ENCODE measurements at regions not wholly inside any gene's neighbourhood (a gene's known extent, or its start where the extent isn't known, plus 50 kb on each side); places are given as distances from the start of the nearest gene placed in this dataset.
"Not testable (repeated sequence)": the region's sequence is repeated elsewhere in the genome, so short reads cannot be mapped to it uniquely, and the experiment has no call there.

DNA sequence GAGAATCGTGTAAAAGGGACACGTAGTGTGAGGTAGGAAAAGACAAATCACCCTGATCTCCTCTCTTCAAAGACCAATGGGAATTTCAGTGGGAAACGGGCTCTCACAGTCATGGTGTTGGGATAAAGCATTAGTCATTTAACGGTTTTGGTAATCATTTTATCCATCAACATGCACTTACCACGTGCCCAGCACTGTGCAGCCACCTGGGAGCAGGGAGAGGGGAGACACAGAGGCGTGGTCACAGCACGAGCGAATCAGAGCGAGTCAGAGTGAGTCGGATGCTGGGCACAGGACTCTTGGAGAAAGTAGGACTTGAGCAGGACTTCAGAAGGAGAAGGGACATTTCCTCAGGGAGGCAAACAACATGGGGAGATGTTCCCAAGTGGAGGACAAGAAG, 130.8 kb downstream of the MINAR1 start:
- TF ChIP-seq GATA1 (IDR thresholded peaks at IDR 0.05; ENCODE audit: low read depth, low read length) (no peak), POLR2A (IDR thresholded peaks at IDR 0.05; ENCODE audit: low read length) (no peak)
- DNase-seq, result no peak

DNA sequence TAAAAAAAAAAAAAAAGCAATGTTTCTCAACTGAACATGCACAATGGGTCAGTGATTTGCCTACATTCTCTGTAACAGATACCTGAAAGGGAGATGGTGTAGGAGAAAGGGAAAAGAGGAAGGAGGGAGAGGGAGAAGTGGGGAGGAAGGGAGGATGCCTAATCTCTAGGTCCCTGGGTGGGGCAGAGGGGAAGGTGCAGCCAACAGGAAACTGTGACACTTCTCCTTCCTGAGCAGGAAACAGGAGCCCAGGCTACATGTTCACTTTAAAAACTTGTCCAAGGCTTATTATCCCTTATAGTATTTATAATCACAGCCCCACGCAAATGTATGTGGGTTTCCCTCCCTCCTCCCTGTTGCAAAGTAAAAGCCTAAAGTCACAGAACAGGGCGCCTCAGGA, 137.9 kb downstream of the MINAR1 start:
- DNase-seq, result no peak
- TF ChIP-seq POLR2A (IDR thresholded peaks at IDR 0.05; ENCODE audit: low read length) (no peak), GATA1 (IDR thresholded peaks at IDR 0.05; ENCODE audit: low read depth, low read length) (no peak)

DNA sequence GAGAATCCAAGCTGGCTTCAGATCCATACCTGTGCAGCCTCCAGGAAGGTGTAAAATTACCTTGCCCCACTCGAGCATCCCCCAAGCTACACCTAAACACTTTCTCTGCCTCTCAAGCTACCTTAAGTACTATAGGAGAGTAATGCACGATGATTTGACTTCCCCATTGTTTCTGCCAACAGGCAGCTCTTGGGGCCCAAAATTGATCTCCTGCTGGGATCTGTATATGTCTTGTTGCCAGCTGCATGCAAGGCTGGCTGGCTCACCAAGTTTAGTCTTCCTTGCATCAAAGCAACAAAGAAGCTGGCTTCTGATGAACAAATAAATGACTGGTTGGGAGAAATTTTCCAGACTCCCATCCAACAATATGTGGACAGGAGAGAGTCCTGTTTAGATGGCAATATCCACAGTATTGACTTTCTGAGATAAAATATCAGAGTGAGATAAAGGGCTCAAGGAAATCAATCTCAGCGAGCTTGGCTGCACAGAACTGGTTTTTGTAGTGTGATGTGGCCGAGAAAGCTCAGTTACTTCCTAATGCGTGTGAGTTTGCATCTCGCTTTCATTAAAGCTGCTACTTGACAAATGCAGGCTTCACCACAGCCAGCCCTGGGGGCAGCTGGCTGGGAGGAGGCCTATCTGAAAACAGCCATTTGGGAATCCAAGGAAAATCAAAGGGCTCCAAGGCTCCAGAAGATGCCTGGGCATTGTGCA, 140.7 kb downstream of the MINAR1 start:
- no peak for TF ChIP-seq POLR2A (IDR thresholded peaks at IDR 0.05; ENCODE audit: low read length)
- no peak for TF ChIP-seq GATA1 (IDR thresholded peaks at IDR 0.05; ENCODE audit: low read depth, low read length)

DNA sequence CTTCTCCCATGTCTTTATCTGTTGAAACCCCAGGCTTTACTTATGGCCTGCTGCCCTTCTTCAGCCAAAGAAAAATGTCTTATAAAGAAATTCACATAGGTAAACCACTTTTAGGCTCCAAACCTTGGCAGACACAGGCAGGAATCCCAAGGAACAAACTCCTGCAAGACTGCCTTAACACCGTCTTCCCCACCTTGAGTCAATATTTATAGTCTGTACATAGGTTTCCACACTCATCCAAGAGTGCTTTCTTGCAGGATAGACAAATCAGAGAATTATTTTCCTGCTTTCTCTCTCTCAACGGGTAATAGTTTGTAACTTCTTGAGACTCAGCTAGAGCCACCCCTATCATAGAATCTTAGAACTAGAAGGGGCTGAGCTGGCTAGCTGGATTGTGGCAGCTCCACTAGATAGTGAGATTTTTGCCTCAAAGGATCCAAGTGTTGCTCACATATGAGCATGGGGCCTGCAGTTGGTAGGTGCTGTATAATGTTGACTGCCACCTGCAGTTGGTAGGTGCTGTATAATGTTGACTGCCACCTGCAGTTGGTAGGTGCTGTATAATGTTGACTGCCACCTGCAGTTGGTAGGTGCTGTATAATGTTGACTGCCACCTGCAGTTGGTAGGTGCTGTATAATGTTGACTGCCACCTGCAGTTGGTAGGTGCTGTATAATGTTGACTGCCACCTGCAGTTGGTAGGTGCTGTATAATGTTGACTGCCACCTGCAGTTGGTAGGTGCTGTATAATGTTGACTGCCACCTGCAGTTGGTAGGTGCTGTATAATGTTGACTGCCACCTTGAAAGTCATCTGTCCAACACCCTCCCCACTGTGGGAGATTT, 142.5 kb downstream of the MINAR1 start:
- DNase-seq, result not testable (repeated sequence)

More for the DNA sequence above, 140.7 kb downstream of the MINAR1 start:
- no peak for DNase-seq

DNA sequence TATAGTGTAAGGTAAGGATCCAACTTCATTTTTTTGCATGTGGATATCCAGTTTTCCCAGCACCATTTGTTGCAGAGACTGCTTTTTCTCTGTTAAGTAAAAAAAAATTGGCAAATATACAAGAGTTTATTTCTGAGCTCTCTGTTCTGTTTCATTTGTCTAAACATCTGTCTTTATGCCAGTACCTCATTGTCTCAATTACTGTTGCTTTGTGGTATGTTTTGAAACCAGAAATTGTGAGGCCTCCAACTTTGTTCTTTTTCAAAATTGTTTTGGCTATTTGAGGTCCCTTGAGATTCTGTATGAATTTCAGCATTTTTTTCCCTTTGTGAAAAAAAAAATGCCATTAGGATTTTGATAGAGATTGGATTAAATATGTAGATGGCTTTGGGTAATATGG, 150.5 kb downstream of the MINAR1 start:
- DNase-seq, result no peak
- TF ChIP-seq POLR2A (IDR thresholded peaks at IDR 0.05; ENCODE audit: low read length) (no peak), GATA1 (IDR thresholded peaks at IDR 0.05; ENCODE audit: low read depth, low read length) (no peak)

DNA sequence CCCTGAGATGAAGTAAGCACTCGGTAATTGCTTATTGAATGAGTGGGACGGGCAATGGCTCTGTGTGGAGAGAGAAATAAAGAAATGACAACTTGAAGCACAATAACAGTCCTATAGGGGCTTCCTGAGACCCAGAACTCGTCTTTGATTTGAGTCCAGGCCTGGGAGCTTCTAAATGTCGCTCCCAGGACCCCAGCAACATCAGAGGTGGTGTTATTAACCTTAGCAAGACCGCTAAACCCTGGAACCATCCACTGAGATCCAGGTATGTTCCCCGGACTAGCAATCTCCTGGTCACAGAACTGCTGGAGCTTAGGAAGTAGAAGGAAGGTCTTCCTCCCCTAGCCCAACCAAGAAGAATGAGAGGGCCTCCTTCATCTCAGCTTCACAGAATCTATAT, 160.0 kb downstream of the MINAR1 start:
- TF ChIP-seq GATA1 (IDR thresholded peaks at IDR 0.05; ENCODE audit: low read depth, low read length) (no peak), POLR2A (IDR thresholded peaks at IDR 0.05; ENCODE audit: low read length) (no peak)
- DNase-seq, result no peak

DNA sequence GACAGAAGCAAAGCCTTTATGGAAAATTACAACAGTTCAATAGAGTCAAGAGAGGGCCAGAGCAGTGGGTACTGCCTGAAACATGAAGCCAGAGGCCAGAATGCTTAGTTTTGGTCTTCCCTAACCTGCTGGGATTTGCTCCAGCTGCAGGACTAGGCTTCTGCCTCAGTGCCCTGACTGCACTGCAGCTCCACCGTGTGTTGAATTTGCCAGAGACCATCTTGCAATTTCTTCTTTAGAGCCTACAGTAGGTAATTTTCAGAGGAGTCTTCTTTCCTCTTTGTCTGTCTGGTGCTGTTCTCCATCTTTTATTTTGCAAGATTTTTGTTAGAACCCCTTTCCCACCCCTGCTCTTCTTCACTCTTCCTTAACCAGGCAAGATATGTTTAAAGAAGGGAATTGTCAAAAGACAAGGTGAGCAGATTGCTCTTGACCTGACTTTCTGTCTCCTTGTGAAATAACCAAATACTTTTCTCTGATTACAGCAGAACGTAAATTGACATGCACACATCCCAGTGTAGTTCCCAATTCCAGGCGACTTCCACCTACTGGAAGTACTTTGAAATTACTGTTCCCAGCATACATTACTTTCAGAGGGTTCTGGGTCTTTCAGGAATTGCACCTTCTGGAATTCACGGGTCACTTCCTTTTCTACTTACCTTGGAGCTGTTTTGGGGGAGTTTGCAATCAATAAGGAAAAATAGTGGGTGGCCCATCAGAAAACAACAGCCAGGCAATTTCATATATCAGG, 161.2 kb downstream of the MINAR1 start:
- DNase-seq, result peak in 1 of 2 experiments; percentile 8
- TF ChIP-seq GATA1 (IDR thresholded peaks at IDR 0.05; ENCODE audit: low read depth, low read length) (no peak), POLR2A (IDR thresholded peaks at IDR 0.05; ENCODE audit: low read length) (no peak)

DNA sequence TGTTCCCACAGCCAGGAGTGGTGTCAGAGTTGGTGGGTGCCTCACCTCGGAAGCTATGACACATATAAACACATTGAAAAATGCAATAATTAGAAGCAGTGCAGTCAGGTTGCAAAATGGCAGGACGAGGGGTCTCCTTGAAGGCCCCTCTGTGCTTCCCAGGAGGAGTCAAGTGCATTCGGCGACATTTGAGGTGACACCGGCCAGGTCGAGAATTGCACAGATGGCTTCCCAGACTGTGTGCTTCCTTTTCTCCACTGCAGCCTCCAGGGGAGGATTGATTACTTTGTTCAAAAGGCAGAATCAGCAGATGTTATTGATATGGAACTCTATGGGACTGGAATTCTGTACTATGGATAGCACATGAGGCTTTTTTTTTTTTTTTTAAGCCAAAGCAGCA, 163.2 kb downstream of the MINAR1 start:
- no peak for DNase-seq
- no peak for TF ChIP-seq GATA1 (IDR thresholded peaks at IDR 0.05; ENCODE audit: low read depth, low read length)
- TF ChIP-seq POLR2A (IDR thresholded peaks at IDR 0.05; ENCODE audit: low read length), result no peak

DNA sequence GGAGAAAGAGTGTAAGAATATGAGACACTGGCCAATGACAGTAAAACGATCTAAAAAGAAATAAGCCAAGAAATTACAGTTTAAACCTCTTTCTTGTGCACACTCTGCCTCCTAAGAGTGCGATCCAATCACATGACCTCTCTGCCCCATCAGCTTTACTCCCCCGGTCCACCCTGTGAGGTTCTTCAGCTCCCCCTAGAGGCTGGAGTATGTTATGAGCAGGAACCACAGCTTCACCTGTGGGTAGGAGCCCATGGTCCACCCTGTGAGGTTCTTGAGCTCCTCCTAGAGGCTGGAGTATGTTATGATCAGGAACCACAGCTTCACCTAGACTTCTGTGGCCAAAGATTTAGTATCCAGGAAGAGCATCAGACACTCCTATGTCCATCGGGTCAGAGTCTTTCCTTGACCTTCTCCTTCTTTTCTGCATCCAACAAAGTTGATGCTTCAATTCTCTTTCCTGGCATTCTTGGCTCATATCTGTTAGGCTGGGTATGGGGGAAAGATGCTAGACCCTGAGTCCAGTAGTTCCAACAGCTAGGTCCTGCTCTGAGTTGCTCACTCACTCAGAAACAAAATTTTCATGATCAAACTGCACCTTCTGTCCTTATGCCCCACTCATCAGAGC, 164.0 kb downstream of the MINAR1 start:
- TF ChIP-seq POLR2A (IDR thresholded peaks at IDR 0.05; ENCODE audit: low read length) (no peak), GATA1 (IDR thresholded peaks at IDR 0.05; ENCODE audit: low read depth, low read length) (no peak)
- peak; percentile 89 to 92 for DNase-seq

DNA sequence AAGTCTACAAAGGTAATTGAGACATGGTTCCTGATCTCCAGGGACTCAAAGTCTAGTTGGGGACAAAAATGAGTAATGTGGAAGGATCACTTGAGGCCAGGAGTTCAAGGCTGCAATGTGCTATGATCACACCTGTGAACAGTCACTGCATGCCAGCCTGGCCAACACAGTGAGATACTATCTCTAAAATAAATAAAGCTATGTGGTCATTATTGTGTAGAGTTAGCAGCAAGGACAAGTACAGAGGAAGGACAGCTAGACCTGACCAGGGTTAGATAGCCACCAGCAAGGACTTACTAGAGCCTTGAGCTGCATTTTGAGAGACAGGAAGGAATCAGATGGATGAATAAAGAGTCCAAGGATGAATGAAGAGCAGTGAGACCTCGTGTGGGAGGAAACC, 166.5 kb downstream of the MINAR1 start:
- no peak for TF ChIP-seq POLR2A (IDR thresholded peaks at IDR 0.05; ENCODE audit: low read length)
- no peak for TF ChIP-seq GATA1 (IDR thresholded peaks at IDR 0.05; ENCODE audit: low read depth, low read length)

DNA sequence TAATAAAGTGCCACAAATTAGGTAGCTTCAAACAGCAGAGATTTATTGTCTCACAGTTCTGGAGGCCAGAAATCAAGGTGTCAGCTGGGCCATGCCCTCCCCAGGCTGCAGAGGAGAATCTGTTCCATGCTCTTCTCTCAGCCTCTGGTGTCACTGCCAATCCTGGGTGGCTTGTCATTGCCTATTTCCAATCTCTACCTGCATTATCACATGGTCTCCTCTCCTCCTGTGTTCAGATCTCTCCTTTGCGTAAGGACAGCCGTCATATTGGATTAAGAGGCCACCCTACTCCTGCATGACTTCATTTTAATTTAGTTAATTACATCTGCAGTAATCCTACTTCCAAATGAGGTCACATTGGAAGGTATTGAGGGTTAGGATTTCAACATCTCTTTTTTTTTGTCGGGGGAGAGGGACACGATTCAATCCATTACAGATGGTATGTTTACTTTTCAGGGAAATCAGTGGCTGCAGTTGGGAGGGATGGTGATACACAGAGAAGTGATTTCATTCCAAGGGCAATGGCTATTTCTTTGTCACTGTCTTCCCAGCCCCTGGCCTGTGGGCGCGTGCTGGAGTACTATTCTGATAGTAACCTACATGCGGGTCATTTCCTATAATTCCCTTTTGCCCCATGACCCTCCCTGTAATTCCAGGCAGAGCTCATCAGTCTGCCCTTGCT, 169.4 kb downstream of the MINAR1 start:
- TF ChIP-seq POLR2A (IDR thresholded peaks at IDR 0.05; ENCODE audit: low read length) (no peak), GATA1 (IDR thresholded peaks at IDR 0.05; ENCODE audit: low read depth, low read length) (no peak)
- no peak for DNase-seq

More for the DNA sequence above, 166.5 kb downstream of the MINAR1 start:
- no peak for DNase-seq

DNA sequence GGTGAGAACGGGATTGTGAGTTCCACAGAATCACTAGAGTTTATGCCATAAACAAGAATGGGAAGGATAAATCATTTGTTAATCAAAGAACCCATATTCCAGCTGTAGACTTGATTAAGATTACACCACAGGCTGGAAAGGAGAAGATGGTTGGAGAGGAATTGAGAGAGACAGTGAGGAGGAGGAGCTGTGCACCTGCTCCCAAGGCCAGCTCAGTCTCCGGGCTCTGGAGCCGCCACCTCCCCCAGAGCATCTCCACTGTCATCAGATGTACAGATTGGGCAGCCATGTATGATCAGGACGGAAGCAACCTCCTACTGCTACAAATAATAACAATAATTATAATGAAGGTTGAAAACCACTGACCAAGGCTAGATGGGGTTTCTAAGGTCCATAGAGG, 170.0 kb downstream of the MINAR1 start:
- no peak for DNase-seq
- TF ChIP-seq POLR2A (IDR thresholded peaks at IDR 0.05; ENCODE audit: low read length) (no peak), GATA1 (IDR thresholded peaks at IDR 0.05; ENCODE audit: low read depth, low read length) (no peak)

DNA sequence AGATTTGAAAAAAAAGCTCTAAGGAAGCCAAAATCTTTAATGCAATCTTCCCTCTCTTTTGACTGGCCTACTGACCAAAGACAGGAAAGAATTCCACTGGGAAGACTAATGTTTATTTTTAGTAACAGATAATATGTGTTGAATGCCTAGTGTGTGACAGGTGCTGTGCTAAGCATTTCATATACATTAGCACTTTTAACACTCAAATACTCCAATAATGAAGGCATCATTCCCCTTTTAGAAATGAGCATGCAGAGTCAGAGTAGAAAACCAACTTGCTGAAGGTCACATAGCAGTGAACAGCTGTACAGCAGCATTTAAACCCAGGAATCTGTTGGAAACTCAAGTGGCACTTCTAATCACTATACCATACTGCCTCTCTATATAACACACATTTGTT, 170.6 kb downstream of the MINAR1 start:
- no peak for DNase-seq
- TF ChIP-seq GATA1 (IDR thresholded peaks at IDR 0.05; ENCODE audit: low read depth, low read length) (no peak), POLR2A (IDR thresholded peaks at IDR 0.05; ENCODE audit: low read length) (no peak)
